ENCODE measurements at regions not wholly inside any gene's neighbourhood (a gene's known extent, or its start where the extent isn't known, plus 50 kb on each side); places are given as distances from the start of the nearest gene placed in this dataset.

- no peak for DNase-seq
Observed at GRCh38 chr13:108534728-108535127, 94.7 kb upstream of the MYO16 start.

DNA sequence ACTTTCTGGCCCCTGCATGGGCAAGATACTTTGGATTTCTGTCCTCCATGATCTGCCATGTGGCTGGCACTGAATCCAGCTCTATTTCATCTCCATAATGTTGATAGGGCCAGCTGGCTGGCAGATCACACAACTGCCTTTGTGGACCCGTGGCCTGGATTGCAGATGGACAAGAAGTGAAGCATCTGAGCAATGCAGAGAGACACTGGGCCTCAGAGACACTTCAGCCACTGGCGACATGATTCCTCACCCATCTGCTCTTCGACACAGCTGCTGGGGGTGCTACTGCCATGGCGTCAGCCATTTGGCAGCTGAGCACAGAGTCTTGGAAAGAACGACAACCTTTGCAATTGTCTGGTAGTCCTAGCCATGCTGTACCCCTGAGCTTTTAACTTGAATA, 79.5 kb upstream of the MYO16 start:
- no peak for DNase-seq

DNA sequence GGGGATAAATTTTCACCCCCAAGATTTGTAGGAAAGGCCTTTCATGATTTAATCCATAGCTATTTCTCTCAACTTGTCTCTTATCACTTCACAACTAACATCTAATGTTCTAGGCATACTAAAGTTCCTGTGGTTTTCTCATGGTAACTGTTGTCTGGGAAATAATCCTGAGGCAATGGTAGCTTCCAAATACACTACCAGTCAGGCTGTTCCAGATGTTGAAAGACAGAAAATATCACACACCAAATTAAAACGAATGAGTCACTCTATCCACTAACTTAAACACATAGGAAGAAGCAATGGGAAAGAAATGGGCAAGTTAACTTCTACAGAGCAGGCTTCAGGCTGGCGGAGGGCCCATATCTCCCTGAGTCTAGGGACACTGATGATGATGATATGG, 77.7 kb upstream of the MYO16 start:
- no peak for DNase-seq

DNA sequence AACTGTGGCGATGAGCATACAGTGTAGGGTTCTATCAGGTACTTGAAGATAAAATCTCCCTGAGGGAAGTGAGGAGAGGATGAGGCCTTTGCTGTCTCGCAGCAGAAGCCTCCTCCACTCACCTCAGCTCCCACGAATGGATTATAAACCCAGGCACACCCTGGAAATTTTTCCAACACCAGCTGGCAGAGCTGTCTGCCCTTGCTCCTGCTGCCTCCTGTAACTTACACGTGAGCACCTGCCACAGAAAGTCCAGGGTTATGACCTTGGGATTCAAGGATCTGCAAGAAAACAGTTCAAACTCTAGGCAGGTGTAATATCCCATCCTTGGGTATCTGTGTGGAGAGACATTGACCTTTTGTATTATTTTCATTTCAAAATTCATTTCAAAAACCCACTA, 70.9 kb upstream of the MYO16 start:
- DNase-seq = no peak

DNA sequence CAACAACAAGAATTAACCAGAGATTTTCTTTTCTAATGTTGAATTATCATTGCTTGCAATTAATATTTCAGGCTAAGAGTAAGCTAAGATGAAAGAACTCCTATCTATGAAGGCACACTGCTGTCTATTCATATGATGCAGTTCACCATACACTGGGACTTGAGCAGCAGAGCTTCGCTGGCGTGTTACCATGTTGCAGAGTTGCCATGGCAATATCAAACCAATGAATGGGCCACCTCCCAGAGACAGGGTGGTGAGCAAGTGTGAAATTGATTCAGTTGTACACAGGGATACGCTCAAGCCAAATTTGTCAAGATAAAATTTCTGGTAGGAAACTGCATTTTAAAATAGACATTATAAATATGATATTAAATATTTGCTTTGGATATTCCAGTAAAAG, 69.3 kb upstream of the MYO16 start:
- DNase-seq = no peak

- DNase-seq = no peak
Observed at GRCh38 chr13:108561149-108561548, 68.3 kb upstream of the MYO16 start.

DNA sequence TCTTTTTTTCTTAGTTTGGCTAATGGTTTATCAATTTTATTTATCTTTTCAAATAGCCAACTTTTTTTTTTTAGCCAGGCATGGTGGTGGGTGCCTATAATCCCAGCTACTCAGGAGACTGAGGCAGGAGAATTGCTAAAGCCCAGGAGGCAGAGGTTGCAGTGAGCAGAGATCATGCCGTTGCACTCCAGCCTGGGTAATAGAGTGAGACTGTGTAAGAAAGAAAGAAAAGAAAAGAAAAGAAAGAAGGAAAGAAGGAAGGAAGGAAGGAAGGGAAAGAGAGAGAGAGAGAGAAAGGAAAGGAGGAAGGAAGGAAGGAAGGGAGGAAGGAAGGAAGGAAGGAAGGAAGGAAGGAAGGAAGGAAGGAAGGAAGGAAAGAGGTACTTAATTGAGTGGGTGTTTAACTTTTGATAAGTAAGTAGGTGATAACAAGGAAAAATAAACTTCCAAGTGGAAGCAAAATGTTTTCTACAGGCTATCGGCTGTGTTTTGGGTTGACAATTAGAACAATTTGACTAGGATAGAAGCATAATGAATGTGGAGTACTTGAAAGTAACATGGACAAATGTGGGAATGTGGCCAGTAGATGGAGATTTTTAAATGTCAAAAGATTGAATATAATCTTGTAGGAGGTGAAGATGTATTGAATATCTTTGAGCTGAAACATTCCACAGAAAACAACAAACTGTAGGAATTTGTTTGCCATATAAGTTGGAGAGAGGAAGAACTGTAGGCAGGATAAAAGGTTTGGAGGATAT, 62.8 kb upstream of the MYO16 start:
- no peak for DNase-seq

GRCh38 chr13:108572782-108573211, 56.6 kb upstream of the MYO16 start:
- no peak for DNase-seq

DNA sequence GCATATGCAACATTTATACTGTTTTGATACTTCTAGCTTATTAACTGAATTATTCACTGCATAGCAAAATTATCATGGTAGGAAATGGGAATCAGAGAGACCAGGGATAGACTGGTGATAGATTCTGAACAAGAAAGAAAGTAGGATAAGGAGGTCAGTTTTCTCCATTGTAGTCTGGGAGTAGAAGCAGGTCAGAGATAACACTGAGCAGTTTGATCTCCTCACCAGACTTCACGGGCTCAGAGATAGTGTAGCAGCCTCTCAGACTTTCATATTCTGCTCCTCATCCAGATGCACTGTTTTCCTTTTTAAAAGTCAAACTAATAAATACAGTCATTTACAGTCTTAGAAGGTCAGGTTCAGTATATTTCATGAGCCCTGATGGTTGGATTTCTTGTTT, 56.0 kb upstream of the MYO16 start:
- no peak for DNase-seq

- DNase-seq = no peak
Observed at GRCh38 chr13:108574856-108575255, 54.6 kb upstream of the MYO16 start.

DNA sequence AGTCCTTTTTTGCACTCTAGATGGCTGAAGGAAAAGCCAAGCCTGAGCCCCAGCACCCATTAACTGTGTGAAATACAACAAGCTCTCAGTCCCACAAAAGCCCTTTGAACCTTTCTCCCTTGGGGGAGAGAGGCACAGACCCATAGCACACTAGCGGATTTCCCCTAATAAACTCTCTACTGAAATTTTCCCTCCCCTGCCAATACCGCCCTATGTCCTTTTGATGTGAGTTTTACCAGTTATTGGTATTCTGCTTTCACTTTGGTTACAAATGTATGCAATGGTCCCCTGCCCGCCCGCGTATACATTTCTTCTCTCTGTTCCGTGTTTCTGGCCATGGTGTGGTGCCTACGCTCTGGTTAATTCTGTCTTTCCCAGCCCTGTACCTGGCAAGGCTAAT, 54.0 kb upstream of the MYO16 start:
- no peak for DNase-seq

Measured in RPMI8226 (cell line).